ENCODE measurements at regions not wholly inside any gene's neighbourhood (a gene's known extent, or its start where the extent isn't known, plus 50 kb on each side); places are given as distances from the start of the nearest gene placed in this dataset.

DNA sequence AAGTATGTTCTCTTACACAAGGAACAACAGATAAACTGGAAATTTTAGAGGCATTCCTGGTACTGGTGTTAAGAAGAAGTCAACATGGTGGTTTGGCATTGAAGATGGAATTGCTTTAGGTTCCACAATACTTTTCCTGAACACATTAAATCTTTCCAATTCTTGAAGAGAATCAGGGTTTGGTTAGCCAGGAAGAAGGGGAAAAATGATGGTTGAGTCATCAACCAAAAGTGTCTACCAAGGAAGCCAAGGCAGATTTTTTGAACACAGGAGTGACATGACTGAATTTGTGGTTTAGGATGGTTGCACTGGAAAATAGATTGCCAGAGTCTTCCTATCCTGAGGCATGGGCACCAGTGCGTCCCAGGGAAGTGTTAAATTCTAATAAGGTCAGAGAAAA is 433.4 kb downstream of the TMEM38B start:
- TF ChIP-seq TAF1 (IDR thresholded peaks at IDR 0.05; ENCODE audit: low read depth) = no peak
- TF ChIP-seq, protein P1, sequence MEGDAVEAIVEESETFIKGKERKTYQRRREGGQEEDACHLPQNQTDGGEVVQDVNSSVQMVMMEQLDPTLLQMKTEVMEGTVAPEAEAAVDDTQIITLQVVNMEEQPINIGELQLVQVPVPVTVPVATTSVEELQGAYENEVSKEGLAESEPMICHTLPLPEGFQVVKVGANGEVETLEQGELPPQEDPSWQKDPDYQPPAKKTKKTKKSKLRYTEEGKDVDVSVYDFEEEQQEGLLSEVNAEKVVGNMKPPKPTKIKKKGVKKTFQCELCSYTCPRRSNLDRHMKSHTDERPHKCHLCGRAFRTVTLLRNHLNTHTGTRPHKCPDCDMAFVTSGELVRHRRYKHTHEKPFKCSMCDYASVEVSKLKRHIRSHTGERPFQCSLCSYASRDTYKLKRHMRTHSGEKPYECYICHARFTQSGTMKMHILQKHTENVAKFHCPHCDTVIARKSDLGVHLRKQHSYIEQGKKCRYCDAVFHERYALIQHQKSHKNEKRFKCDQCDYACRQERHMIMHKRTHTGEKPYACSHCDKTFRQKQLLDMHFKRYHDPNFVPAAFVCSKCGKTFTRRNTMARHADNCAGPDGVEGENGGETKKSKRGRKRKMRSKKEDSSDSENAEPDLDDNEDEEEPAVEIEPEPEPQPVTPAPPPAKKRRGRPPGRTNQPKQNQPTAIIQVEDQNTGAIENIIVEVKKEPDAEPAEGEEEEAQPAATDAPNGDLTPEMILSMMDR (IDR thresholded peaks at IDR 0.05; ENCODE audit: poor library complexity, severe bottlenecking) = no peak
- TF ChIP-seq EZH2 (IDR thresholded peaks at IDR 0.05; ENCODE audit: borderline replicate concordance, insufficient read depth, low read length, poor library complexity, severe bottlenecking) = no peak
- TF ChIP-seq RAD21 (conservative IDR thresholded peaks at IDR 0.05) = no peak
- TF ChIP-seq EP300 (conservative IDR thresholded peaks at IDR 0.05; ENCODE audit: poor library complexity, severe bottlenecking) = no peak
- TF ChIP-seq, protein P2, sequence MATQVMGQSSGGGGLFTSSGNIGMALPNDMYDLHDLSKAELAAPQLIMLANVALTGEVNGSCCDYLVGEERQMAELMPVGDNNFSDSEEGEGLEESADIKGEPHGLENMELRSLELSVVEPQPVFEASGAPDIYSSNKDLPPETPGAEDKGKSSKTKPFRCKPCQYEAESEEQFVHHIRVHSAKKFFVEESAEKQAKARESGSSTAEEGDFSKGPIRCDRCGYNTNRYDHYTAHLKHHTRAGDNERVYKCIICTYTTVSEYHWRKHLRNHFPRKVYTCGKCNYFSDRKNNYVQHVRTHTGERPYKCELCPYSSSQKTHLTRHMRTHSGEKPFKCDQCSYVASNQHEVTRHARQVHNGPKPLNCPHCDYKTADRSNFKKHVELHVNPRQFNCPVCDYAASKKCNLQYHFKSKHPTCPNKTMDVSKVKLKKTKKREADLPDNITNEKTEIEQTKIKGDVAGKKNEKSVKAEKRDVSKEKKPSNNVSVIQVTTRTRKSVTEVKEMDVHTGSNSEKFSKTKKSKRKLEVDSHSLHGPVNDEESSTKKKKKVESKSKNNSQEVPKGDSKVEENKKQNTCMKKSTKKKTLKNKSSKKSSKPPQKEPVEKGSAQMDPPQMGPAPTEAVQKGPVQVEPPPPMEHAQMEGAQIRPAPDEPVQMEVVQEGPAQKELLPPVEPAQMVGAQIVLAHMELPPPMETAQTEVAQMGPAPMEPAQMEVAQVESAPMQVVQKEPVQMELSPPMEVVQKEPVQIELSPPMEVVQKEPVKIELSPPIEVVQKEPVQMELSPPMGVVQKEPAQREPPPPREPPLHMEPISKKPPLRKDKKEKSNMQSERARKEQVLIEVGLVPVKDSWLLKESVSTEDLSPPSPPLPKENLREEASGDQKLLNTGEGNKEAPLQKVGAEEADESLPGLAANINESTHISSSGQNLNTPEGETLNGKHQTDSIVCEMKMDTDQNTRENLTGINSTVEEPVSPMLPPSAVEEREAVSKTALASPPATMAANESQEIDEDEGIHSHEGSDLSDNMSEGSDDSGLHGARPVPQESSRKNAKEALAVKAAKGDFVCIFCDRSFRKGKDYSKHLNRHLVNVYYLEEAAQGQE (IDR thresholded peaks at IDR 0.05; ENCODE audit: borderline replicate concordance) = no peak
- no peak for TF ChIP-seq POLR2AphosphoS5 (IDR thresholded peaks at IDR 0.05)

All from neural cell (in vitro differentiated cells).